ENCODE measurements at regions not wholly inside any gene's neighbourhood (a gene's known extent, or its start where the extent isn't known, plus 50 kb on each side); places are given as distances from the start of the nearest gene placed in this dataset.

DNA sequence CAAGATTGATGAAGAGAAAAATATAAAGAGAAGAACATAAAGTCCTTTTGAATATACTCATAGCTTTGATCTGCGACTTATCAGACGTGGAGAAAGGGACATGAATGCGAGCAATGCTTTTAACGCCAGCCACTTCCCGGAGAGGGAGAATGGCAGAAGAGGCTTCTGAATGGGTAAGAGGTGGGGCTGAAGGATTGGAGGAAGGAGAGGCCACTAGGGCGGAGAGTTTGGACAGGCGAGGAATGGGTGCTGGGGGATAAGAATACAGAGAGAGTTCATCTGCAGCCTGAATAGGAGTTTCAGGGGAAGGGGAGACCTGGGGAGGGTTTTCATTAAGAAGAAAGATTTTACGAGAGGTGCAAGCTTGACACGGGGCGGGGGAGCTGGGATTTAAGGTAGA lies 2534.9 kb downstream of the PCDH7 start:
- H3K36me3 Mint-ChIP-seq: no peaks in the 10 kb centered on the region
- H3K4me1 Mint-ChIP-seq: no peaks in the 10 kb centered on the region
- H3K27me3 Mint-ChIP-seq: no peaks in the 10 kb centered on the region
- no peak for DNase-seq
- no peak for ATAC-seq
- no peak overlapping the region for H3K4me3 Mint-ChIP-seq
- H3K9me3 Mint-ChIP-seq (ENCODE audit: low read depth): peaks cover 15% of the 10 kb centered on the region
- no peak overlapping the region for H3K27ac Mint-ChIP-seq
- CTCF ChIA-PET: no interaction called here

DNA sequence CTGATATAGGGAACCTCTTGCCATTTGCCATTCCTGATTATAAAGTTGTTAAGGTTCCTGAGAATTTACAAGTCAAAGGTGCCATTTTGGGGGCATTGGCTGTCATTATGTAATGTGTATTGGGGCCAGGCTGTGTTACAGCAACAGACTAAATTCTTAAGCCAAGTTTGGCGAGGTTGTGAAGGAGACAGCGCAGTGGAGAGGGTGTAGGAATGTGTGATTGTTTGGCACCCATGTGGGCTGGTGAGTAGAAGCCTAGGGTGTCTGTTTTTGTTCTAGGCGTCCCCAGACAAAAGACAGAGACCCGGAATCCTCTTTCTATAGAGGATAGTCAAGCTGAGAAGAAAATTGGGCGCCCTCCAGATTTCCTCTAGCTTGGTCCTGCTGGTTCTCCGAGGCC lies 2535.3 kb downstream of the PCDH7 start:
- no peak overlapping the region for H3K27ac Mint-ChIP-seq
- ATAC-seq (no peak), DNase-seq (no peak)
- H3K4me1 Mint-ChIP-seq: no peaks in the 10 kb centered on the region
- CTCF ChIA-PET: no interaction called here
- peaks cover 12% of the 10 kb centered on the region for H3K9me3 Mint-ChIP-seq (ENCODE audit: low read depth)
- no peaks in the 10 kb centered on the region for H3K27me3 Mint-ChIP-seq
- H3K36me3 Mint-ChIP-seq: no peaks in the 10 kb centered on the region
- H3K4me3 Mint-ChIP-seq: no peak overlapping the region

DNA sequence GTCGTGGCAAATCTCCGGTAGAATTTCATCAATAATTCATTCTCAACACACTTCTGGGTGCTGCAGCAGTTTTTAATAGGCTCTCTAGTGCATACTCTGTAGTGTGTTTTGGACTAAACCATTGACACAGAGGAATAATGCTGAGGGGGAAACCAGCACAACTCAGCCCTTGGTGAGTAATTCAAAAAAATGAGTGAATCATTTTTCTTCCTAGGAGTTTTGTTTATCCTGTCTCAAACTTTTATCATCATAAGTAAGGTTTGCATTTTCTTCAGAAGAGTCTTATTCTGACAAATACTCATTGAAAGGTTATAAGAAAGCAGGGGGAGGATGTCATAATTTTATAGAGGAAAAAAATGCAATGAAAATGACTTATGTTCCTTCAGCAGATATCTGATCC lies 2542.7 kb downstream of the PCDH7 start:
- H3K4me1 Mint-ChIP-seq: no peaks in the 10 kb centered on the region
- peaks cover 7% of the 10 kb centered on the region for H3K9me3 Mint-ChIP-seq (ENCODE audit: low read depth)
- CTCF ChIA-PET: no interaction called here
- no peaks in the 10 kb centered on the region for H3K27me3 Mint-ChIP-seq
- H3K4me3 Mint-ChIP-seq: no peak overlapping the region
- no peaks in the 10 kb centered on the region for H3K36me3 Mint-ChIP-seq
- DNase-seq: no peak
- H3K27ac Mint-ChIP-seq: no peak overlapping the region
- ATAC-seq: no peak

DNA sequence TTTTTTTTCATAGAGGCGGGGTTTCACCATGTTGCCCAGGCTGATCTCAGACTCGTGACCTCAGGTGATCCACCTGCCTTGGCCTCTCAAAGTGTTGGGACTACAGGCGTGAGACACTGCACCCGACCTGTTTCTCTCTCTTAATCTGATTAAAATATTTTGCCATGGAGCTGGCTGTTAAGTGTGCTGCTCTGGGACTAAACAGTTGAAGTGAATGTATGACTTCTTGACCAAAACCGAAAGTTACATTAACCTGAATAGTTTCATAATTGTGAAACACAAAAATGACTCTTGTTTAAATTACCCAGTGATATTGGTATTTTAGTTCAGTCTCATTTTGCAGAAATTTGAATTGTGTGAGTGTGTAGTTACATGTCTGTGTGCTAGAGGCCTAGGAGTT lies 2548.6 kb downstream of the PCDH7 start:
- H3K9me3 Mint-ChIP-seq (ENCODE audit: low read depth): peaks cover 2% of the 10 kb centered on the region
- H3K4me3 Mint-ChIP-seq: no peak overlapping the region
- no peaks in the 10 kb centered on the region for H3K4me1 Mint-ChIP-seq
- no peaks in the 10 kb centered on the region for H3K27me3 Mint-ChIP-seq
- H3K36me3 Mint-ChIP-seq: no peaks in the 10 kb centered on the region
- CTCF ChIA-PET: no interaction called here
- DNase-seq (no peak), ATAC-seq (no peak)
- H3K27ac Mint-ChIP-seq: no peak overlapping the region

DNA sequence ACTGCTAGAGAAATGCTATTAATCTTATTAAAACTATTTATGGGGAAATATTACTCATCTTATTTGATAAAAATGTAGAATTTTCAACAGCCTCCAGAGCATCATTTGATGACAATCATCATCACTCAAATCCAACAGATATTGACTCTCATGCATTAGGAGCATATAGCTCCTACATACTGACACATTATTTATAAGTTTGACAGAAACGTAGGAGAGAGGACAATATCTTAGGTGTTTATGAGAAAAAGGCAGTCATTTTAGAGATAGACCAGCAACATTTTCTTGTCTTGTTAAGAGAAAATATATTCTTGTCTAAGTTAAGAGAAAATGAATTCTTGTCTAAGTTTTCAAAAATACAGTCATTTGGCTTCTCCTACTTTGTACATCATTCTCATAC lies 2550.2 kb downstream of the PCDH7 start:
- Mint-ChIP-seq H3K4me3 (no peak overlapping the region), H3K9me3 (ENCODE audit: low read depth) (peaks cover 2% of the 10 kb centered on the region), H3K27ac (no peak overlapping the region), H3K27me3 (no peaks in the 10 kb centered on the region), H3K36me3 (no peaks in the 10 kb centered on the region), H3K4me1 (no peaks in the 10 kb centered on the region)
- DNase-seq: no peak
- ATAC-seq: no peak
- CTCF ChIA-PET: no interaction called here

DNA sequence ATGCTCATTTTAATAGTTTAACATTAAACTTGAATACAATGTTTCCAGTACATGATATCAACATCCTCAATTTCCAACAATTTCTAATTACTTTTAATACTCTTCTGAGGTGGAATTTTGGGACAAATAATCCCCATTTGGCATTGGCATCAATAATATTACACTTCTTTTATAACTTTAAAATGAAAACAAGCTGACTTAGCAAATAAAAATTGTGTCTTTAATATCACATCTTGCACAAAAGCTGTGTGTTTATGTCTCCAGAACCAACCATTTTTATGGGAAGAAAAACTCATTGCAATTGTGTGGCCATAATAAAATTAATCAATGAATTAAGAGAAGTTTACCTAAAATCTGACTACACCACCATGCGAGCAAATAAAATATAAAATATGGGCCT lies 2552.6 kb downstream of the PCDH7 start:
- DNase-seq: no peak
- H3K4me1 Mint-ChIP-seq: no peaks in the 10 kb centered on the region
- no peaks in the 10 kb centered on the region for H3K36me3 Mint-ChIP-seq

DNA sequence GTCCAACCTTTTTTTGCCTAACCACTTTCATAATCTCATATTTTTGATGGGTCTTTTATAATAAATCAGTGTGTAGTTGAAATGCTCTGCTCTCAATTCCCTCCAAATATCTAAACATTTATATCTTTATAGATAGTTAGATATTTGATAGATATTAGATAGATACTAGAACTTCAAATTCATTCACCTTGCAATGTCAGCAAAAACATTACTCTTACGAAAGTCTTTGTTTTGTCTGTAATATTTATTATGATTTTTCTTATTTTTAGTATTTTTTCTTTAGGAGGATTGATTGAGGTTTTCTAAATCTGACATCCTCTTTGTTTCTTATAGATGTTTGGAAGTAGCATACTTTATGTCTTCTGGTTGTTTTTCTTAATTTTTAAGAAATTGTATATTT lies 2563.6 kb downstream of the PCDH7 start:
- ATAC-seq: no peak
- no peak for DNase-seq
- Mint-ChIP-seq H3K9me3 (ENCODE audit: low read depth) (peaks cover 20% of the 10 kb centered on the region), H3K27me3 (no peaks in the 10 kb centered on the region), H3K4me3 (no peak overlapping the region), H3K4me1 (no peaks in the 10 kb centered on the region), H3K27ac (no peak overlapping the region), H3K36me3 (no peaks in the 10 kb centered on the region)
- CTCF ChIA-PET: no interaction called here

More for the DNA sequence above, 2552.6 kb downstream of the PCDH7 start:
- Mint-ChIP-seq H3K27me3 (no peaks in the 10 kb centered on the region), H3K4me3 (no peak overlapping the region), H3K27ac (no peak overlapping the region), H3K9me3 (ENCODE audit: low read depth) (peaks cover 2% of the 10 kb centered on the region)
- CTCF ChIA-PET: no interaction called here
- ATAC-seq: no peak

DNA sequence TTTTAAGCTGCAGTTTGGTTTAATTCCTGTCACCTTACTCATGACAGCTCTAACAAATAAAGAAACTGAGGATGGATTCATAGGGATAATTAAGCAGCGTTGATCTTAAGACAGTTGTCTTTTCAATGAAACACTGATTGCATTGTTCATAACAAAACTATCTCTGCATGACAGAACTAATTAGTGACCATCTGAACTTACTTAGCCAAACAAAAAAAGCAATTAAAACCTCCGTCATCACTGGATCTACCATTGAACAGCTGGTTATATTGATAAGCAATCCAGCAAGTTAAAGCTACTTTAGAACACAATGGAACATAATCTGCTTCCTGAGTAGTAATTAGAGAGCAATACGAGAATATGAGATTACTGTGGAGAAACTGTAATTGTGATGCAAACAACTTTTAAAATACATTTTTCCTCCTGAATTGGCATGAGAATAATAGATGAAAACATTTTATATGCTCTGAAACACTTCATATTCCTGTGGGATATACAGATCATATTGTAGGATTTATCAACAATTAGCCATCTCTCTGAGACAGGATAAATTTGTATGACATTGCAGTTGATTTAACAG lies 2576.8 kb downstream of the PCDH7 start:
- H3K9me3 Mint-ChIP-seq (ENCODE audit: low read depth): peaks cover 3% of the 10 kb centered on the region
- CTCF ChIA-PET: no interaction called here
- no peak for ATAC-seq

DNA sequence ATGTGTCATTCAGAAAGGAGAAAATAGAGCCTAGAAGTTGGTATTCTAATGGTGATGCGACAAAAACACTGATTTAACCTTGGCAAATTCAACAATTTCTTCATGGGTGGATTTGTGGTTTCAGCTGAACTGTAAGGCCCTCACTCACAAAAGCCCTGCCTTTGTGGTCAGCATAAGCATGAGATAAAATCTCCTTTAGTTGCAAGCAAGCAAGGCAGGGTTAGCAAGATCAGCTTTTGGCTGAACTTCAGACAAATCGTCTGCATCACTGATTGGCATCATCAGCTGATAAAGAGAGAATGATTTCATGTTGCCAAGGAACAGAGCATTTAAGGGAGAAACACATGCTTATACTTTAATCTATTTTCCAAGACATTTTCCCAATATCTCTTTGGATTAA lies 2582.2 kb downstream of the PCDH7 start:
- Mint-ChIP-seq H3K9me3 (ENCODE audit: low read depth) (peaks cover 12% of the 10 kb centered on the region), H3K27me3 (no peaks in the 10 kb centered on the region), H3K4me1 (no peaks in the 10 kb centered on the region), H3K36me3 (no peaks in the 10 kb centered on the region), H3K27ac (no peak overlapping the region), H3K4me3 (no peak overlapping the region)
- no peak for ATAC-seq
- no peak for DNase-seq
- CTCF ChIA-PET: no interaction called here

More for the DNA sequence above, 2576.8 kb downstream of the PCDH7 start:
- no peak for DNase-seq
- no peak overlapping the region for H3K4me3 Mint-ChIP-seq
- no peaks in the 10 kb centered on the region for H3K27me3 Mint-ChIP-seq
- H3K27ac Mint-ChIP-seq: no peak overlapping the region
- no peaks in the 10 kb centered on the region for H3K4me1 Mint-ChIP-seq
- H3K36me3 Mint-ChIP-seq: no peaks in the 10 kb centered on the region

DNA sequence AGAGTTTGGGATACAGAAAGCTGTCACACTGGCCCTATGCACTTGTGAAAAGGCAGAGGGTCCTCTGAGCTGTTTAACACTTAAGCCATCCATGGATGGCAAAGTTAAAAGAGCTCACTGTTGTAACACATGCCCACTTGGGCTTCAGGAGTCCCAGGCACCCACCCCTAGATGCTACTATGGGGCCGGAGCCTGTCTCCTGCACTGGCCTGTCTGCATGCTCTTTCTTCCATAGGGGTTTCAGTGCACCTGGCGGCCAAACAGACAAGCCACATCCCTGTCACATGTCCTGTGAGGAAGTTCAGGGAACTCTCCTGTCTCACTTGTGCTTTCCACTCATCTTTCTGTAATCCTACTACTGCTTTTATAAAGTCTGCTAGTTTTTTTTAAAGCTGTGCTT lies 2586.0 kb downstream of the PCDH7 start:
- Mint-ChIP-seq H3K4me1 (no peaks in the 10 kb centered on the region), H3K27ac (no peak overlapping the region), H3K9me3 (ENCODE audit: low read depth) (peaks cover 9% of the 10 kb centered on the region), H3K4me3 (no peak overlapping the region), H3K27me3 (no peaks in the 10 kb centered on the region), H3K36me3 (no peaks in the 10 kb centered on the region)
- CTCF ChIA-PET: no interaction called here
- DNase-seq: no peak
- no peak for ATAC-seq

DNA sequence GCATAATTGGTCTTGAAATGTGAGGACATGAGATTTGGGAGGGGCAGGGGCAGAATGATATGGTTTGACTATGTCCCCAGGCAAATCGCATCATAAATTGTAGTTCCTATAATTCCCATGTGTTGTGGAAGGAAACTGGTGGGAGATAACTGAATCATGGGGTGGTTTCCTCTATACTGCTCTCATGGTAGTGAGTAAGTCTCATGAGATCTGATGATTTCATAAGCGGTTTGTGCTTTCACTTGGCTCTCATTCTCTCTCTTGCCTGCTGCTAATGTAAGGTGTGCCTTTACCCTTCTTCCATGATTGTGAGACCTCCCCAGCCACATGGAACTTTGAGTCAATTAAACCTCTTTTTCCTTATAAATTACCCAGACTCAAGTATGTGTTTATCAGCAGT lies 2595.9 kb downstream of the PCDH7 start:
- ATAC-seq (no peak), DNase-seq (no peak)
- Mint-ChIP-seq H3K36me3 (no peaks in the 10 kb centered on the region), H3K27ac (no peak overlapping the region), H3K9me3 (ENCODE audit: low read depth) (peaks cover 7% of the 10 kb centered on the region), H3K4me3 (no peak overlapping the region), H3K4me1 (no peaks in the 10 kb centered on the region), H3K27me3 (no peaks in the 10 kb centered on the region)
- CTCF ChIA-PET: no interaction called here

DNA sequence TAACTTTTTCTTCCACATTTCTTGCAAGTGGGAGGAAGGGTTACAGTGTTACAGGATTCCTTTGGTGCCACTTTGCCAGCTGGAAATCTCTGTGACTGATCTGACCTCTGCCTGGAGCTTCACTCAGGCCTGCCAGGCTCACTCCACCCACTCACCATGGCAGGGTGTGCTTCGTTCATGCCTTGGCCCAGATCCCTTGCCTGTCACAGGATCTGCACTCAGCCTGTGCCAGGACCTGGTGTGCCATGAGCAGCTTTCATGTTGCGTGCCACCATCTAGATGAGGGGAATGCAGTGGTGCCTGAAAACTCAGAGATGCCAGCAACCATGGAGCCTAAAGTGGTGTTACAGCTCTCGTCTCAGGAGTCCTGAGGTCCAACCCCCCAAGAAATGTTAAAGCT lies 2596.4 kb downstream of the PCDH7 start:
- no peak for DNase-seq
- H3K4me1 Mint-ChIP-seq: no peaks in the 10 kb centered on the region
- H3K27ac Mint-ChIP-seq: no peak overlapping the region
- CTCF ChIA-PET: no interaction called here
- no peak overlapping the region for H3K4me3 Mint-ChIP-seq
- no peaks in the 10 kb centered on the region for H3K36me3 Mint-ChIP-seq
- ATAC-seq: no peak
- H3K9me3 Mint-ChIP-seq (ENCODE audit: low read depth): peaks cover 7% of the 10 kb centered on the region
- H3K27me3 Mint-ChIP-seq: no peaks in the 10 kb centered on the region

DNA sequence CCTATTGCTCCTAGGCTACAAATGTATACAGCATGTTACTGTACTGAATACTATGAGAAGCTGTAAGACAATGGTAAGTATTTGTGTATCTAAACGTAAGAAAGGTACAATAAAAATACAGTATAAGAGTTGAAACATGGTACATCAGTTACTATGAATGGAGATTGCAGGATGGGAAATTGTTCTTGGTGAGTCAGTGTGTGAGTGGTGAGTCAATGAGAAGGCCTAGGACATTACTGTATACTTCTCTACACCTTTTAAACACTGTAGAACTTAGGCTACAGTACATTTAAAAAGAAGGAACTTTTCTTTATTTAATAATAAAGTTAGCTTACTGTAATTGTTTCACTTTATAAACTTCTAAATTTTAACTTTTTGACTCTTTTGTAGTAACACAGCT lies 2603.2 kb downstream of the PCDH7 start:
- H3K27ac Mint-ChIP-seq: no peak overlapping the region
- ATAC-seq: no peak

DNA sequence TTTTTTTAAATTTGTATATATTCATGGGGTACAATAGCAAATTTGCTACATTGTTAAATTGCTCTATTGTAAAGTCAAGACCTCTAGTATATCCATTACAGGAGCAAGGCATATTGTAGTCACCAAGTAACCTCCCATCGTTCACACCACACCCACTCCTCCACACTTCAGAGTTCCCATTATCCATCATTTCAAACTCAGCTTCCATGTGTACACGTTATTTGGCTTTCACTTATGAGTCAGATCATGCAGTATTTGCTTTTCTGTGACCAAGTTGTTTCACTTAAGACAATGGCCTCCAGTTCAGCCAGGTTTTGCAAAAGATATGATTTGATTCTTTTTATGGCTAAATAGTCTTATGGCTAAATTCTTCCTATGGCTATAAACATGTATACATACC lies 2614.2 kb downstream of the PCDH7 start:
- H3K4me3 Mint-ChIP-seq: no peak overlapping the region
- no peaks in the 10 kb centered on the region for H3K36me3 Mint-ChIP-seq
- CTCF ChIA-PET: no interaction called here
- H3K4me1 Mint-ChIP-seq: no peaks in the 10 kb centered on the region
- H3K27me3 Mint-ChIP-seq: no peaks in the 10 kb centered on the region
- ATAC-seq: no peak
- DNase-seq: no peak
- peaks cover 12% of the 10 kb centered on the region for H3K9me3 Mint-ChIP-seq (ENCODE audit: low read depth)
- H3K27ac Mint-ChIP-seq: no peak overlapping the region

More for the DNA sequence above, 2603.2 kb downstream of the PCDH7 start:
- CTCF ChIA-PET: no interaction called here
- H3K4me1 Mint-ChIP-seq: no peaks in the 10 kb centered on the region
- H3K27me3 Mint-ChIP-seq: no peaks in the 10 kb centered on the region
- peaks cover 6% of the 10 kb centered on the region for H3K9me3 Mint-ChIP-seq (ENCODE audit: low read depth)
- no peak overlapping the region for H3K4me3 Mint-ChIP-seq
- DNase-seq: no peak
- no peaks in the 10 kb centered on the region for H3K36me3 Mint-ChIP-seq

DNA sequence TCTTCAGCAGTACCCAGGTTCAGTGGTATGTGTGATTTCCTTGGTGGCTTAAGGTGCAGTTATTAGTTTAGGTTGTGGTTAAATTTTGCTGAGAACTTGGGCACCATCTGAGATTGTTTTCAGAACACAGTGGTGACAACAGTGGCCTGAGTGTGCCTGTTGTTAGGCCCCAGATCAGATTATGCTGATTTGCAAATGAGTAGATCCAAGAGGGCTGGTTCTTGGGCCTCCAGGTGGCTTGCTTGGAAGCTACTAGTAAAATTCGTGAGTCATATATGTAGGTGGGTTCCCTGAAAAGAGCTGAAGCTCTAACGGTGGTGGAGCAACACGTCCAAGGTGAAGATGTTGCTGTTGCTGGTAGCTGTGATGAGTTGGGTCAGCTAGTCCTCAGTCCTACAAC lies 2619.6 kb downstream of the PCDH7 start:
- Mint-ChIP-seq H3K36me3 (no peaks in the 10 kb centered on the region), H3K27me3 (no peaks in the 10 kb centered on the region), H3K27ac (no peak overlapping the region), H3K9me3 (ENCODE audit: low read depth) (peaks cover 9% of the 10 kb centered on the region), H3K4me1 (no peaks in the 10 kb centered on the region), H3K4me3 (no peak overlapping the region)
- ATAC-seq (no peak), DNase-seq (no peak)
- CTCF ChIA-PET: no interaction called here
